Neural crest cell (in vitro differentiated cells): ENCODE measurements at regions not wholly inside any gene's neighbourhood (a gene's known extent, or its start where the extent isn't known, plus 50 kb on each side); places are given as distances from the start of the nearest gene placed in this dataset.

Experiments used
- DNase-seq: peaks from one replicate; pipeline ENCODE4 v3.0.0; 2021; ENCODE audit warnings: low read depth, mixed read lengths, low spot score
- H3K27ac Mint-ChIP-seq: one replicate; pipeline ENCODE4 v1.8.0; 2021; ENCODE audit warnings: mild to moderate bottlenecking, mixed read lengths; ENCODE audit not compliant: unreplicated experiment
- H3K27me3 Mint-ChIP-seq: 2 replicates; pipeline ENCODE4 v1.8.0; 2021; ENCODE audit warnings: low read depth, mild to moderate bottlenecking, mixed read lengths
- H3K36me3 Mint-ChIP-seq: 2 replicates; pipeline ENCODE4 v1.8.0; 2021; ENCODE audit warnings: low read depth, mild to moderate bottlenecking, mixed read lengths
- H3K4me1 Mint-ChIP-seq: 2 replicates; pipeline ENCODE4 v1.8.0; 2021; ENCODE audit warnings: mixed read lengths
- H3K4me3 Mint-ChIP-seq: one replicate; pipeline ENCODE4 v1.8.0; 2021; ENCODE audit warnings: mild to moderate bottlenecking, mixed read lengths
- H3K9me3 Mint-ChIP-seq: 2 replicates; pipeline ENCODE4 v1.8.0; 2021; ENCODE audit warnings: mixed read lengths
- TF ChIP-seq, protein P1 (sequence below): fragments of 200-600 bp; sonication (generic); conservative IDR thresholded peaks from 2 replicates; pipeline ENCODE4 v1.5.0; 2021; ENCODE audit warnings: antibody characterized with exemption, mild to moderate bottlenecking

- no peaks in the 10 kb centered on the region for H3K36me3 Mint-ChIP-seq
- no peak for DNase-seq
- H3K4me3 Mint-ChIP-seq: no peak overlapping the region
- no peaks in the 10 kb centered on the region for H3K27me3 Mint-ChIP-seq
- H3K9me3 Mint-ChIP-seq: no peaks in the 10 kb centered on the region
- no peak overlapping the region for H3K27ac Mint-ChIP-seq
- TF ChIP-seq, protein P1, sequence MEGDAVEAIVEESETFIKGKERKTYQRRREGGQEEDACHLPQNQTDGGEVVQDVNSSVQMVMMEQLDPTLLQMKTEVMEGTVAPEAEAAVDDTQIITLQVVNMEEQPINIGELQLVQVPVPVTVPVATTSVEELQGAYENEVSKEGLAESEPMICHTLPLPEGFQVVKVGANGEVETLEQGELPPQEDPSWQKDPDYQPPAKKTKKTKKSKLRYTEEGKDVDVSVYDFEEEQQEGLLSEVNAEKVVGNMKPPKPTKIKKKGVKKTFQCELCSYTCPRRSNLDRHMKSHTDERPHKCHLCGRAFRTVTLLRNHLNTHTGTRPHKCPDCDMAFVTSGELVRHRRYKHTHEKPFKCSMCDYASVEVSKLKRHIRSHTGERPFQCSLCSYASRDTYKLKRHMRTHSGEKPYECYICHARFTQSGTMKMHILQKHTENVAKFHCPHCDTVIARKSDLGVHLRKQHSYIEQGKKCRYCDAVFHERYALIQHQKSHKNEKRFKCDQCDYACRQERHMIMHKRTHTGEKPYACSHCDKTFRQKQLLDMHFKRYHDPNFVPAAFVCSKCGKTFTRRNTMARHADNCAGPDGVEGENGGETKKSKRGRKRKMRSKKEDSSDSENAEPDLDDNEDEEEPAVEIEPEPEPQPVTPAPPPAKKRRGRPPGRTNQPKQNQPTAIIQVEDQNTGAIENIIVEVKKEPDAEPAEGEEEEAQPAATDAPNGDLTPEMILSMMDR: no peak
- peaks cover 4% of the 10 kb centered on the region for H3K4me1 Mint-ChIP-seq
Observed at GRCh38 chr13:84668637-84669036, 786.4 kb upstream of the SLITRK1 start.

DNA sequence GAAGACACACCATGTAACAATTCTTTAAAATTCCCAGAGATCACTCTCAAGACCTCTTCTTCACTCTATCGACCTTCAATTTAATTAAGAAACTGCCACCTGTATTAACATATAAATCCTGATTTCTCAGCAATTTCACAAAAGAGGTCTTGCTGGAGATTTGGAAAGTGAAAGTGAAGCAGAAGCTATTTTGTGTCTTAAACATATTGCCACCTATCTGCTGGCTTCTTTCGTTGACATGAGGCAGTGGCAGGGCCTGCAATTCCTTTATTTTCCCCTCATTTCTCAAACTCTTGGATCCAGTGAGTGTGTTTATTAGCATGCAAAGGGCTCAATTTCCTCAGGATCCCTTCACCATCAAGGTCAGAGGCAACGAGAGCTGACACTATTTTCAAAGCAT lies 780.2 kb upstream of the SLITRK1 start:
- no peaks in the 10 kb centered on the region for H3K27me3 Mint-ChIP-seq
- H3K36me3 Mint-ChIP-seq: no peaks in the 10 kb centered on the region
- no peak overlapping the region for H3K4me3 Mint-ChIP-seq
- H3K4me1 Mint-ChIP-seq: no peaks in the 10 kb centered on the region
- H3K27ac Mint-ChIP-seq: no peak overlapping the region
- no peak for DNase-seq
- TF ChIP-seq, protein P1: no peak
- H3K9me3 Mint-ChIP-seq: no peaks in the 10 kb centered on the region

- Mint-ChIP-seq H3K27ac (no peak overlapping the region), H3K4me1 (no peaks in the 10 kb centered on the region), H3K36me3 (no peaks in the 10 kb centered on the region), H3K4me3 (no peak overlapping the region), H3K9me3 (no peaks in the 10 kb centered on the region), H3K27me3 (no peaks in the 10 kb centered on the region)
- no peak for DNase-seq
- TF ChIP-seq, protein P1: no peak
Observed at GRCh38 chr13:84661718-84662117, 779.4 kb upstream of the SLITRK1 start.

- H3K27ac Mint-ChIP-seq: no peak overlapping the region
- no peaks in the 10 kb centered on the region for H3K36me3 Mint-ChIP-seq
- peaks cover 6% of the 10 kb centered on the region for H3K9me3 Mint-ChIP-seq
- H3K4me1 Mint-ChIP-seq: peaks cover 7% of the 10 kb centered on the region
- H3K27me3 Mint-ChIP-seq: no peaks in the 10 kb centered on the region
- no peak overlapping the region for H3K4me3 Mint-ChIP-seq
- DNase-seq: no peak
- TF ChIP-seq, protein P1: no peak
Observed at GRCh38 chr13:84659359-84659661, 777.0 kb upstream of the SLITRK1 start.

DNA sequence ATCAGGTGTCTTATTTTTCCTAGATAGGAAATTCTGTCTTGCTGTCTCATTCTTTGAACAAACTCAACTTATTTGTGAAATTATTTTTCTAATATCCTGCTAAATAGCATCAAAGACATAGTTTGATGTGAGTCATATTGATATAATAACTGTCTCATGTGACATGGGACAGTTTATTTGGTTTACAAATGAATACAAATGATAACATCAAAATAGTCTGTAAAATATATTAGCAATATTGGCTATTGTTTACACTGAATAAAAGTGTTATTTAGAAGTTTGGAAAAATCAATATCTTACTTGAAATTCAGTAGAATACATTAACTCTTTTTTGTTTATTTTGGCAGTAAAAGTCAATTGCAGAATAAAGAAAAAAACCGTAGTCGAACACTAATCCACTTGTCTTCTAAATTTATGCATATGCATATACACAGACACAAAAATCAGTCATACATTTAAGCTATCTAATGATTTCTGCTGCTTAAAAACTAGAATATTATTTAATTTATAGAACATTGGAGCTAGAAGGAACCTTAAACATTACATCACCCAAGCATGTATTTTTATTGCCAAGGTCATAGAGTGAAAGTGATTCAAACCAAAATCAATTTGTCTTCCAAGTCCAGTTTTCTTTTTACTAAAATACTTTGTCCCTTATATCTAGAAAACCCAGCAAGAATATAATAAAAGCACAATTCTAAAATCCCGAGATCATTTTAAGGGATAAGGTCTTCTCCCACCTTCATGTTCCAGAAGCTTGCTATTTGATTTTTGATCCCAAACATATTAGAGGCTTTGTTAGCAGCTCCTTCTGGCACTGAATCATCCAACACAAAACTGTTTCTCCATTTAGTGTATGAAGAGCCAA lies 776.5 kb upstream of the SLITRK1 start:
- DNase-seq: no peak
- Mint-ChIP-seq H3K4me1 (peaks cover 7% of the 10 kb centered on the region), H3K36me3 (no peaks in the 10 kb centered on the region), H3K27me3 (no peaks in the 10 kb centered on the region), H3K9me3 (peaks cover 7% of the 10 kb centered on the region), H3K4me3 (no peak overlapping the region), H3K27ac (no peak overlapping the region)
- TF ChIP-seq, protein P1: no peak
